ENCODE measurements at regions not wholly inside any gene's neighbourhood (a gene's known extent, or its start where the extent isn't known, plus 50 kb on each side); places are given as distances from the start of the nearest gene placed in this dataset.

DNA sequence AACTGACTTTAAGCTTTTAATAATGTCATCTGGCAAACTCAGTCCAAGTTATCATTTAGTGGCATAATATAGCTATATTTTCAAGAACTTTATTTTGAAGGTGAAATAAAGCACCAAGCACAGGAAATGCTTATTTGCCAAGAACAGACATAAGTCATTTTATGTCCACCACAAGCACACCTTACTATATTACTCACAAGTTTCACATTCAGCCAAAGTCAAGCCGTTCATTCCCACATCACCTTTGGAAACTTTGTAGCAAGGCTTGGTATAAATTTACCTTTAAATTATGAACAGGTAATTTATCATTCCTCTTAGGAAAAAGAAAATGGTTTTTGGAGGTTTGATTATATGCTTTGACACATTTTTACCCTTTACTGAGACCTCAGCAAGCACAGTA, 236.8 kb upstream of the FKBP1C start:
- Histone ChIP-seq H3K79me2 (ENCODE audit: insufficient read depth, low read length) (no peaks in the 10 kb centered on the region), H3K27me3 (ENCODE audit: insufficient read depth, low read length, poor library complexity) (no peaks in the 10 kb centered on the region), H3K9me3 (ENCODE audit: insufficient read depth, low read length, severe bottlenecking) (no peaks in the 10 kb centered on the region), H3K4me1 (ENCODE audit: insufficient read depth, low read length) (no peaks in the 10 kb centered on the region), H3K4me2 (ENCODE audit: insufficient read depth, low read length) (no peak overlapping the region), H2AFZ (ENCODE audit: low read depth, low read length) (no peak overlapping the region), H3K27ac (ENCODE audit: low read length) (no peak overlapping the region), H3K36me3 (ENCODE audit: insufficient read depth, low read length) (no peaks in the 10 kb centered on the region), H3K4me3 (ENCODE audit: low read depth in 1 of 2, low read length in 2 of 2) (no peak overlapping the region), H3K9ac (ENCODE audit: low read depth, low read length) (no peak overlapping the region), H4K20me1 (ENCODE audit: insufficient read depth, low read length) (no peaks in the 10 kb centered on the region)
- ATAC-seq (ENCODE audit: insufficient read depth, low read depth) (no peak), DNase-seq (no peak)
- TF ChIP-seq EZH2 (IDR thresholded peaks at IDR 0.05; ENCODE audit: borderline replicate concordance, low read depth, low read length, severe bottlenecking) (no peak), CTCF (IDR thresholded peaks at IDR 0.05; ENCODE audit: borderline replicate concordance, extremely low read depth, low read length, poor library complexity, severe bottlenecking) (no peak)

GRCh38 chr6:62976566-62976965, 234.7 kb upstream of the FKBP1C start:
- H3K4me2 ChIP-seq (ENCODE audit: insufficient read depth, low read length) = no peak overlapping the region
- no peak for TF ChIP-seq CTCF (IDR thresholded peaks at IDR 0.05; ENCODE audit: borderline replicate concordance, extremely low read depth, low read length, poor library complexity, severe bottlenecking)
- TF ChIP-seq EZH2 (IDR thresholded peaks at IDR 0.05; ENCODE audit: borderline replicate concordance, low read depth, low read length, severe bottlenecking) = no peak
- no peak overlapping the region for H2AFZ ChIP-seq (ENCODE audit: low read depth, low read length)
- H3K4me3 ChIP-seq (ENCODE audit: low read depth in 1 of 2, low read length in 2 of 2) = no peak overlapping the region
- H3K79me2 ChIP-seq (ENCODE audit: insufficient read depth, low read length) = no peaks in the 10 kb centered on the region
- H3K9ac ChIP-seq (ENCODE audit: low read depth, low read length) = no peak overlapping the region
- no peak overlapping the region for H3K27ac ChIP-seq (ENCODE audit: low read length)
- H3K36me3 ChIP-seq (ENCODE audit: insufficient read depth, low read length) = no peaks in the 10 kb centered on the region
- H3K27me3 ChIP-seq (ENCODE audit: insufficient read depth, low read length, poor library complexity) = no peaks in the 10 kb centered on the region
- H3K4me1 ChIP-seq (ENCODE audit: insufficient read depth, low read length) = no peaks in the 10 kb centered on the region
- no peaks in the 10 kb centered on the region for H4K20me1 ChIP-seq (ENCODE audit: insufficient read depth, low read length)
- ATAC-seq (ENCODE audit: insufficient read depth, low read depth) = no peak
- no peaks in the 10 kb centered on the region for H3K9me3 ChIP-seq (ENCODE audit: insufficient read depth, low read length, severe bottlenecking)
- no peak for DNase-seq

DNA sequence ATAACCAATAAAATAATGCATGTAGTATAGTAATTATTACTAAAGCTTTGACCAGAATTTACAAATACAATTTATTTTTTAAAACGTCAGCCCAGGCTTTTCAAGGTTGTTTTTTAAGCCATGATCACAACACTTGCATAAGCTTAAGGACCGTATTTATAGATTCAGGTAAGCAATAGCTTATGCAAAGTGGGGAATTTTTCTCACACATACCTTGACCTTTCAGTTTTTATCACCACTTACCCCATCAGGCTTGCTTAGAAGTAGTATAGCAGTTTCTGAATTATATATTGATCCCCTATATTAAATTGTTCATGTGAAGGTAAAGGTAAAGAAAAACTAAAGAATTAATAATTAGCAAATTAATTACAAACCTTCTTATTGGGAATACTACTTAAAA, 232.3 kb upstream of the FKBP1C start:
- ATAC-seq (ENCODE audit: insufficient read depth, low read depth) = no peak
- TF ChIP-seq CTCF (IDR thresholded peaks at IDR 0.05; ENCODE audit: borderline replicate concordance, extremely low read depth, low read length, poor library complexity, severe bottlenecking) (no peak), EZH2 (IDR thresholded peaks at IDR 0.05; ENCODE audit: borderline replicate concordance, low read depth, low read length, severe bottlenecking) (no peak)
- no peaks in the 10 kb centered on the region for H3K79me2 ChIP-seq (ENCODE audit: insufficient read depth, low read length)

GRCh38 chr6:62980093-62980492, 231.2 kb upstream of the FKBP1C start:
- no peak overlapping the region for H3K9ac ChIP-seq (ENCODE audit: low read depth, low read length)
- H3K36me3 ChIP-seq (ENCODE audit: insufficient read depth, low read length) = no peaks in the 10 kb centered on the region
- H3K4me1 ChIP-seq (ENCODE audit: insufficient read depth, low read length) = no peaks in the 10 kb centered on the region
- ATAC-seq (ENCODE audit: insufficient read depth, low read depth) (no peak), DNase-seq (no peak)
- H3K4me2 ChIP-seq (ENCODE audit: insufficient read depth, low read length) = no peak overlapping the region
- no peaks in the 10 kb centered on the region for H3K79me2 ChIP-seq (ENCODE audit: insufficient read depth, low read length)
- no peak overlapping the region for H3K4me3 ChIP-seq (ENCODE audit: low read depth in 1 of 2, low read length in 2 of 2)
- H3K9me3 ChIP-seq (ENCODE audit: insufficient read depth, low read length, severe bottlenecking) = no peaks in the 10 kb centered on the region
- TF ChIP-seq EZH2 (IDR thresholded peaks at IDR 0.05; ENCODE audit: borderline replicate concordance, low read depth, low read length, severe bottlenecking) (no peak), CTCF (IDR thresholded peaks at IDR 0.05; ENCODE audit: borderline replicate concordance, extremely low read depth, low read length, poor library complexity, severe bottlenecking) (no peak)
- no peaks in the 10 kb centered on the region for H3K27me3 ChIP-seq (ENCODE audit: insufficient read depth, low read length, poor library complexity)
- no peaks in the 10 kb centered on the region for H4K20me1 ChIP-seq (ENCODE audit: insufficient read depth, low read length)
- H2AFZ ChIP-seq (ENCODE audit: low read depth, low read length) = no peak overlapping the region
- no peak overlapping the region for H3K27ac ChIP-seq (ENCODE audit: low read length)

More for the DNA sequence above, 232.3 kb upstream of the FKBP1C start:
- H2AFZ ChIP-seq (ENCODE audit: low read depth, low read length) = no peak overlapping the region
- DNase-seq = no peak
- H4K20me1 ChIP-seq (ENCODE audit: insufficient read depth, low read length) = no peaks in the 10 kb centered on the region
- H3K9me3 ChIP-seq (ENCODE audit: insufficient read depth, low read length, severe bottlenecking) = no peaks in the 10 kb centered on the region
- no peaks in the 10 kb centered on the region for H3K36me3 ChIP-seq (ENCODE audit: insufficient read depth, low read length)
- H3K27me3 ChIP-seq (ENCODE audit: insufficient read depth, low read length, poor library complexity) = no peaks in the 10 kb centered on the region
- H3K27ac ChIP-seq (ENCODE audit: low read length) = no peak overlapping the region
- no peak overlapping the region for H3K4me3 ChIP-seq (ENCODE audit: low read depth in 1 of 2, low read length in 2 of 2)
- H3K4me1 ChIP-seq (ENCODE audit: insufficient read depth, low read length) = no peaks in the 10 kb centered on the region
- H3K4me2 ChIP-seq (ENCODE audit: insufficient read depth, low read length) = no peak overlapping the region
- H3K9ac ChIP-seq (ENCODE audit: low read depth, low read length) = no peak overlapping the region
